ENCODE measurements at regions not wholly inside any gene's neighbourhood (a gene's known extent, or its start where the extent isn't known, plus 50 kb on each side); places are given as distances from the start of the nearest gene placed in this dataset.

DNA sequence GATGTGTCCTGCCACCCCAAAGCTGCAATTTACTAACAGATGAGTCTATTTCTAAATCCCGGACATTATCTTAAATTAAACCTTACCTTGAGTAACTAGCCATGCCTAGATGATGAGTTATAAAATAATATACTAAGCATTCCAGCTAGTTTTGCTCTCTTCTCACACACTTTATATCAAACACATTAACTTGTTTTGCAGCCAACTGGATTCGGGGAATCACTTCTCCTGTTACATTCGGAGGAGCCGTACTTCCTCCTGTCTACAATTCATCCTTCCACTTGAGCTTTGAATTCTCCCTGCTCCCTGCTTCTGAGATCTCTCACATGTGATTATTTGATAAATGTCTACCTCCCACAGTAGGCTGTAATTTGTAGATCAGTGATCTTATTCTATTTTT lies 420.1 kb downstream of the GJA1 start:
- Histone ChIP-seq H3K27ac (replicated peaks) (no peak overlapping the region), H3K27me3 (ENCODE audit: insufficient read depth, poor library complexity, severe bottlenecking) (no peaks in the 10 kb centered on the region), H3K4me3 (replicated peaks; ENCODE audit: insufficient read depth, low read length) (no peak overlapping the region)
- TF ChIP-seq GABPA (IDR thresholded peaks at IDR 0.05; ENCODE audit: low read depth) (no peak), POLR2AphosphoS5 (IDR thresholded peaks at IDR 0.05; ENCODE audit: low read depth) (no peak), SPI1 (IDR thresholded peaks at IDR 0.05; ENCODE audit: borderline replicate concordance, low read depth) (no peak)
- TF ChIP-seq, protein P1, sequence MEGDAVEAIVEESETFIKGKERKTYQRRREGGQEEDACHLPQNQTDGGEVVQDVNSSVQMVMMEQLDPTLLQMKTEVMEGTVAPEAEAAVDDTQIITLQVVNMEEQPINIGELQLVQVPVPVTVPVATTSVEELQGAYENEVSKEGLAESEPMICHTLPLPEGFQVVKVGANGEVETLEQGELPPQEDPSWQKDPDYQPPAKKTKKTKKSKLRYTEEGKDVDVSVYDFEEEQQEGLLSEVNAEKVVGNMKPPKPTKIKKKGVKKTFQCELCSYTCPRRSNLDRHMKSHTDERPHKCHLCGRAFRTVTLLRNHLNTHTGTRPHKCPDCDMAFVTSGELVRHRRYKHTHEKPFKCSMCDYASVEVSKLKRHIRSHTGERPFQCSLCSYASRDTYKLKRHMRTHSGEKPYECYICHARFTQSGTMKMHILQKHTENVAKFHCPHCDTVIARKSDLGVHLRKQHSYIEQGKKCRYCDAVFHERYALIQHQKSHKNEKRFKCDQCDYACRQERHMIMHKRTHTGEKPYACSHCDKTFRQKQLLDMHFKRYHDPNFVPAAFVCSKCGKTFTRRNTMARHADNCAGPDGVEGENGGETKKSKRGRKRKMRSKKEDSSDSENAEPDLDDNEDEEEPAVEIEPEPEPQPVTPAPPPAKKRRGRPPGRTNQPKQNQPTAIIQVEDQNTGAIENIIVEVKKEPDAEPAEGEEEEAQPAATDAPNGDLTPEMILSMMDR (IDR thresholded peaks at IDR 0.05; ENCODE audit: insufficient read depth, low read length) = no peak
- TF ChIP-seq, protein P2, sequence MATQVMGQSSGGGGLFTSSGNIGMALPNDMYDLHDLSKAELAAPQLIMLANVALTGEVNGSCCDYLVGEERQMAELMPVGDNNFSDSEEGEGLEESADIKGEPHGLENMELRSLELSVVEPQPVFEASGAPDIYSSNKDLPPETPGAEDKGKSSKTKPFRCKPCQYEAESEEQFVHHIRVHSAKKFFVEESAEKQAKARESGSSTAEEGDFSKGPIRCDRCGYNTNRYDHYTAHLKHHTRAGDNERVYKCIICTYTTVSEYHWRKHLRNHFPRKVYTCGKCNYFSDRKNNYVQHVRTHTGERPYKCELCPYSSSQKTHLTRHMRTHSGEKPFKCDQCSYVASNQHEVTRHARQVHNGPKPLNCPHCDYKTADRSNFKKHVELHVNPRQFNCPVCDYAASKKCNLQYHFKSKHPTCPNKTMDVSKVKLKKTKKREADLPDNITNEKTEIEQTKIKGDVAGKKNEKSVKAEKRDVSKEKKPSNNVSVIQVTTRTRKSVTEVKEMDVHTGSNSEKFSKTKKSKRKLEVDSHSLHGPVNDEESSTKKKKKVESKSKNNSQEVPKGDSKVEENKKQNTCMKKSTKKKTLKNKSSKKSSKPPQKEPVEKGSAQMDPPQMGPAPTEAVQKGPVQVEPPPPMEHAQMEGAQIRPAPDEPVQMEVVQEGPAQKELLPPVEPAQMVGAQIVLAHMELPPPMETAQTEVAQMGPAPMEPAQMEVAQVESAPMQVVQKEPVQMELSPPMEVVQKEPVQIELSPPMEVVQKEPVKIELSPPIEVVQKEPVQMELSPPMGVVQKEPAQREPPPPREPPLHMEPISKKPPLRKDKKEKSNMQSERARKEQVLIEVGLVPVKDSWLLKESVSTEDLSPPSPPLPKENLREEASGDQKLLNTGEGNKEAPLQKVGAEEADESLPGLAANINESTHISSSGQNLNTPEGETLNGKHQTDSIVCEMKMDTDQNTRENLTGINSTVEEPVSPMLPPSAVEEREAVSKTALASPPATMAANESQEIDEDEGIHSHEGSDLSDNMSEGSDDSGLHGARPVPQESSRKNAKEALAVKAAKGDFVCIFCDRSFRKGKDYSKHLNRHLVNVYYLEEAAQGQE (IDR thresholded peaks at IDR 0.05; ENCODE audit: insufficient replicate concordance, low read depth) = no peak
- DNase-seq (ENCODE audit: low read depth in 1 of 2, low spot score in 1 of 2) = no peak

DNA sequence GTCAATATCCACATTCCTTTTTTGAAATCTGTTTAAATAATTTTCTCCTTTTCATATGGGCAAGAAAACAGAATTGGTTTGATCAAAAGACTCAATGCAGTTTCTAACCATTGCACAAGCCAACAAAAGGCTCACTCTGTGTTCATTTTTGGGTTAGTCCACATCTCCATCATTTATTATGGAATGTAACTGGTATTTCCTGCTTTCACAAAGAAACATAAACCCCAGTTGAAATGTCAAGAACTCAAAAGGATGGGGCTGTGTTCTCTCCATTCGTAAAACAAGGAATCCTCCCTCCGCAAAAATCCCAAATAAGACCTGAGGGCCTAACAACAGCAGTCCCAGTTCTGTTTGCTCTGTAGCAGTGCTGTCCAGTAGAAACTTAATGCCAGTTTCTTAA lies 420.9 kb downstream of the GJA1 start:
- no peak for DNase-seq (ENCODE audit: low read depth in 1 of 2, low spot score in 1 of 2)
- Histone ChIP-seq H3K4me3 (replicated peaks; ENCODE audit: insufficient read depth, low read length) (no peak overlapping the region), H3K27me3 (ENCODE audit: insufficient read depth, poor library complexity, severe bottlenecking) (no peaks in the 10 kb centered on the region), H3K27ac (replicated peaks) (no peak overlapping the region)
- no peak for TF ChIP-seq GABPA (IDR thresholded peaks at IDR 0.05; ENCODE audit: low read depth)
- TF ChIP-seq, protein P2 (IDR thresholded peaks at IDR 0.05; ENCODE audit: insufficient replicate concordance, low read depth) = no peak
- TF ChIP-seq, protein P1 (IDR thresholded peaks at IDR 0.05; ENCODE audit: insufficient read depth, low read length) = no peak
- no peak for TF ChIP-seq POLR2AphosphoS5 (IDR thresholded peaks at IDR 0.05; ENCODE audit: low read depth)
- no peak for TF ChIP-seq SPI1 (IDR thresholded peaks at IDR 0.05; ENCODE audit: borderline replicate concordance, low read depth)

DNA sequence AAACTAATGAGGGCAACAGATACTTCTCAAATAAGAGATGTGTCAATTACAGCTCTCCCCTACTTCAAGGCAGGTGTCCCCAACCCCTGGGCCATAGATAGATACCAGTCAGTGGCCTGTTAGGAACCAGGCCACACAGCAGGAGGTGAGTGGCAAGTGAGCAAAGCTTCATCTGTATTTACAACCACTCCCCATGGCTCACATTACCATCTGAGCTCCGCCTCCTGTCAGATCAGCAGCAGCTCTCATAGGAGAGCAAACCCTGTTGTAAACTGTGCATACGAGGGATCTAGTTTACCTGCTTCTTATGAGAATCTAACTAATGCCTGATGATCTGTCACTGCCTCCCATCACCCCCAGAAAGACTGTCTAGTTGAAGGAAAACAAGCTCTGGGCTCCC lies 422.1 kb downstream of the GJA1 start:
- TF ChIP-seq, protein P2 (IDR thresholded peaks at IDR 0.05; ENCODE audit: insufficient replicate concordance, low read depth) = no peak
- TF ChIP-seq GABPA (IDR thresholded peaks at IDR 0.05; ENCODE audit: low read depth) (no peak), POLR2AphosphoS5 (IDR thresholded peaks at IDR 0.05; ENCODE audit: low read depth) (no peak), SPI1 (IDR thresholded peaks at IDR 0.05; ENCODE audit: borderline replicate concordance, low read depth) (no peak)
- TF ChIP-seq, protein P1 (IDR thresholded peaks at IDR 0.05; ENCODE audit: insufficient read depth, low read length) = no peak
- no peaks in the 10 kb centered on the region for H3K27me3 ChIP-seq (ENCODE audit: insufficient read depth, poor library complexity, severe bottlenecking)
- H3K27ac ChIP-seq (replicated peaks) = no peak overlapping the region
- no peak for DNase-seq (ENCODE audit: low read depth in 1 of 2, low spot score in 1 of 2)
- no peak overlapping the region for H3K4me3 ChIP-seq (replicated peaks; ENCODE audit: insufficient read depth, low read length)
